ENCODE measurements at regions not wholly inside any gene's neighbourhood (a gene's known extent, or its start where the extent isn't known, plus 50 kb on each side); places are given as distances from the start of the nearest gene placed in this dataset.

- TF ChIP-seq CTCF (IDR thresholded peaks at IDR 0.05) = no peak
- TF ChIP-seq POLR2AphosphoS5 (IDR thresholded peaks at IDR 0.05) = no peak
These were observed 108.1 kb downstream of the DLL1 start for GRCh38 chr6:170182781-170183120.

All from upper lobe of left lung (tissue), 4 donors.